ENCODE measurements at regions not wholly inside any gene's neighbourhood (a gene's known extent, or its start where the extent isn't known, plus 50 kb on each side); places are given as distances from the start of the nearest gene placed in this dataset.

- TF ChIP-seq POLR2A (IDR thresholded peaks at IDR 0.05), result no peak
- TF ChIP-seq CTCF (IDR thresholded peaks at IDR 0.05), result no peak
- no peak for TF ChIP-seq POLR2AphosphoS5 (IDR thresholded peaks at IDR 0.05; ENCODE audit: insufficient read depth in 1 of 2, low read depth in 1 of 2)
Observed at GRCh38 chr2:11073251-11073650, 82.0 kb upstream of the SLC66A3 start.
